ENCODE measurements at regions not wholly inside any gene's neighbourhood (a gene's known extent, or its start where the extent isn't known, plus 50 kb on each side); places are given as distances from the start of the nearest gene placed in this dataset.
A peak's percentile ranks its signal among the peaks of the same experiment; 100 is the strongest.
"Not testable (repeated sequence)": the region's sequence is repeated elsewhere in the genome, so short reads cannot be mapped to it uniquely, and the experiment has no call there.

DNA sequence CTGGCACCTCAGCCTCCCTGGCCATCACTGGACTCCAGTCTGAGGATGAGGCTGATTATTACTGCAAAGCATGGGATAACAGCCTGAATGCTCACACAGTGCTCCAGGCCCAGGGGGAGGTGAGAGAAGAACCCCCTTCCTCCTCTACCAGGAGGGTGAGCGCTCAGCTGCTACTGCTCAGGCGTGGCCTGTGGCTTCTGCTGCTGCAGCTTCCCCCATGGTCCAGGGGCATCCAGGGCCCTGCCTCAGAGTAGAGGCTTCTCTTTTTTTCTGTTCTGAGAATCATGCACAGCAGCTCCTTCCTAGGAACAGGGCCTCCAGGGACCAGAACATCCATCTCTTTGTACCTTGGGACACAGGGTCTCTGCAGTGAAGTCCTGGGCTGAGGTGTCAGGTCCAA lies 83.1 kb downstream of the VPREB1 start:
- DNase-seq, result no peak
- CTCF ChIA-PET, result interaction anchor here (0.7 kb wide), 1 partner anchor 768 kb away, joined by 3 read pairs; no protein-coding TSS in a partner anchor
- POLR2A ChIA-PET, result no interaction called here
- Mint-ChIP-seq H3K36me3 (ENCODE audit: low read depth) (no peaks in the 10 kb centered on the region), H3K27ac (no peak overlapping the region), H3K9me3 (ENCODE audit: low read depth) (no peaks in the 10 kb centered on the region), H3K4me1 (peaks cover 1% of the 10 kb centered on the region), H3K27me3 (peaks cover 2% of the 10 kb centered on the region), H3K4me3 (no peak overlapping the region)
- intact Hi-C loops (cut with DNase I, micrococcal nuclease), result loop anchor here in 1 of 2 experiments (10.0 kb wide), 1 partner anchor 123 kb away; no protein-coding TSS in a partner anchor
- no peak for ATAC-seq

DNA sequence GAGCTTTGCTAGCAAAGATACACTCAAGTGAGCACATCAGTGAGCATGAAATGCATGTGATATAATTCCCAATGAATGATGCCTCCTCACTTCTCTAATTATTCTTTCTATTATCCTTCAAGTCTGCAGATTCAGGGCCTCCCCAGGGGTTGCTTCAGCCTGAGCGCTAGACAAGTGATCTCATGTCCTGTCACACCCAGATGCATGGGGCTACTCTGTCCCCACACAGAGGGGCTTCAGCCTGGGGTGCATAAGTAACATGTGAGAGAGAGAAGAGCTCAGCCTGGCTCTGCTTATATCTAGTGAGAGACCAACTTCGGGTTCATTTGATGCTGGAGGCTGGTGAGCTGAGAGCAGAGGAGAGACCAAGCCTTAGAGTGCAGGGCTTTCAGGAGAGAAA lies 85.2 kb downstream of the VPREB1 start:
- no peak overlapping the region for H3K27ac Mint-ChIP-seq
- peaks cover 1% of the 10 kb centered on the region for H3K4me1 Mint-ChIP-seq
- H3K4me3 Mint-ChIP-seq, result no peak overlapping the region
- intact Hi-C loops (cut with DNase I, micrococcal nuclease), result loop anchor here in 1 of 2 experiments (10.0 kb wide), 1 partner anchor 125 kb away; no protein-coding TSS in a partner anchor
- ChIA-PET POLR2A (no interaction called here), CTCF (interaction anchor here (0.8 to 2.0 kb wide), 2 partner anchors 14 to 19 kb away, joined by 3 to 9 read pairs; no protein-coding TSS in a partner anchor)
- H3K9me3 Mint-ChIP-seq (ENCODE audit: low read depth), result no peaks in the 10 kb centered on the region
- peaks cover 19% of the 10 kb centered on the region for H3K27me3 Mint-ChIP-seq
- ATAC-seq (no peak), DNase-seq (no peak)
- no peaks in the 10 kb centered on the region for H3K36me3 Mint-ChIP-seq (ENCODE audit: low read depth)

DNA sequence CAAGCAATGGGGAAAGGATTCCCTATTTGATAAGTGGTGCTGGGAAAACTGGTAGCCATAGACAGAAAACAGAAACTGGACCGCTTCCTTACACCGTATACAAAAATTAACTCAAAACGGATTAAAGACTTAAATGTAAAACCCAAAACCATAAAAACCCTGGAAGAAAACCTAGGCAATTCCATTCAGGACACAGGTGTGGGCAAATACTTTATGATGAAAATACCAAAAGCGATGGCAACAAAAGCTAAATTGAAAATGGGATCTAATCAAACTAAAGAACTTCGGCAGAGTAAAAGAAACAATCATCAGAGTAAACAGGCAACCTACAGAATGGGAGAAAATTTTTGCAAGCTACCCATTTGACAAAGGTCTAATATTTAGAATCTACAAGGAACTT lies 91.1 kb downstream of the VPREB1 start:
- H3K27ac Mint-ChIP-seq; H3K4me1 Mint-ChIP-seq; ATAC-seq; H3K36me3 Mint-ChIP-seq (ENCODE audit: low read depth); H3K9me3 Mint-ChIP-seq (ENCODE audit: low read depth); DNase-seq; intact Hi-C loops (cut with DNase I, micrococcal nuclease); POLR2A ChIA-PET; H3K4me3 Mint-ChIP-seq: not testable (repeated sequence)
- CTCF ChIA-PET, result interaction anchor here (1.7 kb wide), 1 partner anchor 128 kb away, joined by 5 read pairs; no protein-coding TSS in a partner anchor
- peaks cover 42% of the 10 kb centered on the region for H3K27me3 Mint-ChIP-seq

DNA sequence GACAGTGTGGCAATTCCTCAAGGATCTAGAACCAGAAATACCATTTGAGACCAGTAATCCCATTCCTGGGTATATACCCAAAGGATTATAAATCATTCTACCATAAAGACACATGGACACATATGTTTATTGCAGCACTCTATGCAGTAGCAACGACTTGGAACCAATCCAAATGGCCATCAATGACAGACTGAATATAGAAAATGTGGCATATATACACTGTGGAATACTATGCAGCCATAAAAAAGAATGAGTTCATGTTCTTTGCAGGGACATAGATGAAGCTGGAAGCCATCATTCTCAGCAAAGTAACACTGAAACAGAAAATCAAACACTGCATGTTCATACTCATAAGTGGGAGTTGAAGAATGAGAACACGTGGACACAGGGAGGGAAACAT lies 91.7 kb downstream of the VPREB1 start:
- peaks cover 42% of the 10 kb centered on the region for H3K27me3 Mint-ChIP-seq
- ATAC-seq; CTCF ChIA-PET; intact Hi-C loops (cut with DNase I, micrococcal nuclease); H3K9me3 Mint-ChIP-seq (ENCODE audit: low read depth); H3K27ac Mint-ChIP-seq; DNase-seq; H3K36me3 Mint-ChIP-seq (ENCODE audit: low read depth); POLR2A ChIA-PET; H3K4me3 Mint-ChIP-seq; H3K4me1 Mint-ChIP-seq: not testable (repeated sequence)

DNA sequence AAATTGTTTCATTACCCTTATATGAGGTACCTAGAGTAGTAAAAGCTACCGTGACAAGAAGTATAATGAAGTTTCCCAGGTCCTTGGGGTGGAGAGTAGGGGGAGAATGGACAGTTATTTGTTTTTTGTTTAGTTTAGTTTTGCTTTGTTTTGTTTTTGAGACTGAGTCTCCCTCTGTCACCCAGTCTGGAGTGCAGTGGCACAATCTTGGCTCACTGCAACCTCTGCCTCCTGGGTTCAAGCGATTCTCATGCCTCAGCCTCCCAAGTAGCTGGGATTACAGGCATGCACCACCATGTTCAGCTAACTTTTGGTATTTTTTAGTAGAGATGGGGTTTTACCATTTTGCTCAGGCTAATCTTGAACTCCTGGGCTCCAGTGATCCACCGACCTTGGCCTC lies 94.2 kb downstream of the VPREB1 start:
- CTCF ChIA-PET; POLR2A ChIA-PET; intact Hi-C loops (cut with DNase I, micrococcal nuclease); ATAC-seq; H3K27ac Mint-ChIP-seq; H3K4me1 Mint-ChIP-seq; DNase-seq; H3K9me3 Mint-ChIP-seq (ENCODE audit: low read depth); H3K36me3 Mint-ChIP-seq (ENCODE audit: low read depth); H3K4me3 Mint-ChIP-seq: not testable (repeated sequence)
- peaks cover 31% of the 10 kb centered on the region for H3K27me3 Mint-ChIP-seq

- ChIA-PET CTCF (interaction anchor here (1.6 kb wide), 1 partner anchor 137 kb away, joined by 4 read pairs; no protein-coding TSS in a partner anchor), POLR2A (no interaction called here)
- no peak for ATAC-seq
- Mint-ChIP-seq H3K9me3 (ENCODE audit: low read depth) (peaks cover 2% of the 10 kb centered on the region), H3K36me3 (ENCODE audit: low read depth) (no peaks in the 10 kb centered on the region), H3K4me1 (no peaks in the 10 kb centered on the region), H3K27ac (no peak overlapping the region), H3K27me3 (peaks cover 9% of the 10 kb centered on the region), H3K4me3 (no peak overlapping the region)
- DNase-seq, result no peak
- intact Hi-C loops (cut with DNase I, micrococcal nuclease), result loop anchor here in 1 of 2 experiments (5.0 kb wide), 1 partner anchor 134 kb away; no protein-coding TSS in a partner anchor
These were observed 97.2 kb downstream of the VPREB1 start for GRCh38 chr22:22341736-22342135.

- ATAC-seq (peak; percentile 83), DNase-seq (peak; percentile 82)
- ChIA-PET POLR2A (no interaction called here), CTCF (interaction anchor here (0.5 to 2.5 kb wide), 12 partner anchors 9 to 163 kb away, joined by 3 to 9 read pairs (median 4); no protein-coding TSS in a partner anchor)
- intact Hi-C loops (cut with DNase I, micrococcal nuclease), result loop anchor here in 1 of 2 experiments (5.0 kb wide), 1 partner anchor 136 kb away; no protein-coding TSS in a partner anchor
- H3K4me1 Mint-ChIP-seq, result no peaks in the 10 kb centered on the region
- H3K4me3 Mint-ChIP-seq, result no peak overlapping the region
- H3K9me3 Mint-ChIP-seq (ENCODE audit: low read depth), result no peaks in the 10 kb centered on the region
- no peaks in the 10 kb centered on the region for H3K36me3 Mint-ChIP-seq (ENCODE audit: low read depth)
- H3K27ac Mint-ChIP-seq, result no peak overlapping the region
- H3K27me3 Mint-ChIP-seq, result peaks cover 7% of the 10 kb centered on the region
These were observed 98.4 kb downstream of the VPREB1 start for GRCh38 chr22:22342697-22343580.

DNA sequence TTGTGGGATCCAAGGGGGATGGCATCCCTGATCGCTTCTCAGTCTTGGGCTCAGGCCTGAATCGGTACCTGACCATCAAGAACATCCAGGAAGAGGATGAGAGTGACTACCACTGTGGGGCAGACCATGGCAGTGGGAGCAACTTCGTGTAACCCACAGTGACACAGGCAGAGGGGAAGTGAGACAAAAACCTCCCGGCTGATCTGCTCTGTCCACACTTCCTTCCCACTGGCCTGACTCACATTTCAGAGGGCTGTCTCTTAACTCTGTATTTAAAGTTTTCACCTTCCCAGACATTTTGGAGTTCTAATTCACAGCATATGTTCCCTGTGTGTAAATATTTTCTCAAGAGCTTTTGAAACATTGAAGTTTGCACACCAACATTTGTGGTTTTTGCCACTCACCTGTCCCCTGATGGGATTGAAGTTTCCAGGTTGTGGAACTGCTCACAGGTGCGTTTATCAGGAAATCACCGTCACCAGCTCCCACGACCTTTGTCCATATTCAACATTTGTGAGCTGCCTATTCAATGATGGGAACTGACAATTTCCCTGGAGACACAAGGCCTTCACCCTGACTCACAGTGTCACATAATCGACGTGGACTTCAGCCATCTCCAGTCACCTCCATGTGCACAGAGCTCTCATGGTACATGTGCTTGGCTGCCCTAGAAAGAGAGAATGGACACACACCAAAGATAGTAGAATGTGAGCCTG lies 99.2 kb downstream of the VPREB1 start:
- intact Hi-C loops (cut with DNase I, micrococcal nuclease), result loop anchor here in 1 of 2 experiments (5.0 kb wide), 1 partner anchor 136 kb away; no protein-coding TSS in a partner anchor
- Mint-ChIP-seq H3K9me3 (ENCODE audit: low read depth) (no peaks in the 10 kb centered on the region), H3K27ac (no peak overlapping the region), H3K4me1 (no peaks in the 10 kb centered on the region), H3K36me3 (ENCODE audit: low read depth) (no peaks in the 10 kb centered on the region), H3K27me3 (peaks cover 8% of the 10 kb centered on the region), H3K4me3 (no peak overlapping the region)
- DNase-seq (no peak), ATAC-seq (no peak)
- CTCF ChIA-PET, result interaction anchor here (0.7 to 2.5 kb wide), 7 partner anchors 11 to 1225 kb away, joined by 3 to 9 read pairs (median 3); no protein-coding TSS in a partner anchor
- POLR2A ChIA-PET, result no interaction called here

- no peaks in the 10 kb centered on the region for H3K4me1 Mint-ChIP-seq
- no peaks in the 10 kb centered on the region for H3K9me3 Mint-ChIP-seq (ENCODE audit: low read depth)
- no peak overlapping the region for H3K27ac Mint-ChIP-seq
- H3K36me3 Mint-ChIP-seq (ENCODE audit: low read depth), result no peaks in the 10 kb centered on the region
- no peak for DNase-seq
- peaks cover 8% of the 10 kb centered on the region for H3K27me3 Mint-ChIP-seq
- POLR2A ChIA-PET, result no interaction called here
- intact Hi-C loops (cut with DNase I, micrococcal nuclease), result loop anchor here in 1 of 2 experiments (5.0 kb wide), 1 partner anchor 137 kb away; no protein-coding TSS in a partner anchor
- CTCF ChIA-PET, result interaction anchor here (0.7 to 2.5 kb wide), 3 partner anchors 12 to 1224 kb away, joined by 3 to 9 read pairs (median 3); no protein-coding TSS in a partner anchor
- no peak for ATAC-seq
- no peak overlapping the region for H3K4me3 Mint-ChIP-seq
These were observed 99.8 kb downstream of the VPREB1 start for GRCh38 chr22:22344430-22344829.

- DNase-seq (no peak), ATAC-seq (no peak)
- ChIA-PET POLR2A (no interaction called here), CTCF (interaction anchor here (0.6 to 1.3 kb wide), 4 partner anchors 12 to 1039 kb away, joined by 3 to 5 read pairs (median 4); no protein-coding TSS in a partner anchor)
- Mint-ChIP-seq H3K36me3 (ENCODE audit: low read depth) (no peaks in the 10 kb centered on the region), H3K27me3 (peaks cover 10% of the 10 kb centered on the region), H3K4me1 (no peaks in the 10 kb centered on the region), H3K4me3 (no peak overlapping the region), H3K27ac (no peak overlapping the region), H3K9me3 (ENCODE audit: low read depth) (no peaks in the 10 kb centered on the region)
- intact Hi-C loops (cut with DNase I, micrococcal nuclease), result no loop called here
These were observed 101.2 kb downstream of the VPREB1 start for GRCh38 chr22:22345781-22346180.

DNA sequence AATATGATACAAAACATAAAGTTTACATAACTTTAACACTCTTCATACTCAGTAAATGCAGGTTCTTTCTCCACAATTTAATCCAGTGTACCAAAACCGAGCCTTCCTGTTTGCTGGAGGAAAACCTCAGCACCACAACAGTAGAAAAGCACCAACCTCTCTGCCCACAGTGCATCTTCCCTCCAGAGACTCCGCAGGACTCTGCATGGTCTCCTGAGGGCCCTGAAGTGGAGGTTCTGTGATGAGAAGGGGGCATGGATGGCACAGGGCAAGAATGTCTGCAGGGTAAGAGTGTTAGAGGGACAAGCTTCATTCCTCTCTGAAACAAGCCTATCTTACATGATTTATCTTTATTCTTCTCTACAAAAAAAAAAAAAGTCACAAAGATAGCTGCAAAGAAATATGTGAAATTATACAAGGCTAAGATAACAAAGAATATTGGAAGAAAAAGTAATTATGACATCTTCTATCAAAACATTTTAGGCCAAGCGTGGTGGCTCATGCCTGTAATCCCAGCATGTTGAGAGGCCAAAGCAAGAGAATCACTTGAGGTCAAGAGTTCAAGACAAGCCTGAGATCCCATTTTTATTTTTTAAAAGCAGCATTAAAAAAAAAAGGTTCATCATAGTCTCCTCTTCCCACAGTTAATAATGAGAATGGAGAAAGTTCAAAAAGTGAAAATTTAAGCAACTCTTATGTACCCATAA lies 102.0 kb downstream of the VPREB1 start:
- POLR2A ChIA-PET, result no interaction called here
- Mint-ChIP-seq H3K27ac (no peak overlapping the region), H3K9me3 (ENCODE audit: low read depth) (no peaks in the 10 kb centered on the region), H3K36me3 (ENCODE audit: low read depth) (no peaks in the 10 kb centered on the region), H3K27me3 (peaks cover 10% of the 10 kb centered on the region), H3K4me3 (no peak overlapping the region), H3K4me1 (no peaks in the 10 kb centered on the region)
- intact Hi-C loops (cut with DNase I, micrococcal nuclease), result no loop called here
- no peak for DNase-seq
- no peak for ATAC-seq
- CTCF ChIA-PET, result interaction anchor here (0.6 to 0.7 kb wide), 2 partner anchors 288 to 407 kb away, joined by 3 read pairs; no protein-coding TSS in a partner anchor

Measured in activated CD4-positive, alpha-beta T cell treated with anti-CD3 and anti-CD28 coated beads for 36 hours (primary cell).